K562 (cell line): ENCODE measurements at regions not wholly inside any gene's neighbourhood (a gene's known extent, or its start where the extent isn't known, plus 50 kb on each side); places are given as distances from the start of the nearest gene placed in this dataset.

Experiments used
- ATAC-seq: fragments of 200-7000 bp; cut with Tn5 transposase; 3 replicates; pipeline ENCODE4 v1.9.1; 2020; ENCODE audit warnings: moderate library complexity
- BruUV-seq: library from RNA; stranded (reverse); fragments of 400-500 nt; replicated peaks from 2 replicates; lab custom pipeline; 2021; lab: Mats Ljungman, UMichigan
- CTCF ChIA-PET: fragments of 300-600 bp; formaldehyde crosslinking; extraction: SDS; loops from one replicate; lab custom pipeline; 2021; ENCODE audit warnings: low intra/inter-chr PET ratio; lab: Yijun Ruan, JAX
- POLR2A ChIA-PET: fragments of 300-600, 350-650 bp; sonication (Branson Sonifier 250); formaldehyde crosslinking; extraction: SDS; loops from one replicate; lab custom pipeline; 2021; ENCODE audit warnings: antibody characterized with exemption, inconsistent platforms; lab: Yijun Ruan, JAX
- DNase-seq, 4 experiments: peaks; one replicate each; pipeline versions ENCODE4 v3.0.0 to v3.0.0-alpha.2; 2011 to 2018; ENCODE audit warnings: low spot score in 3 of 4, mixed read lengths in 3 of 4; ENCODE audit errors: extremely low read depth in 1 of 4
- FAIRE-seq: peaks from 2 replicates; lab custom pipeline; 2011; peaks lifted over from hg19 to GRCh38; lab: Jason Lieb, UNC
- H2AFZ ChIP-seq: 2 replicates; pipeline ENCODE4 v1.6.0; 2011; ENCODE audit warnings: low read depth, low read length, control low read depth, inconsistent platforms
- H3K27ac ChIP-seq: fragments of 200-600 bp; 3 replicates; pipeline ENCODE4 v1.8.0; 2011; ENCODE audit warnings: low read depth, mild to moderate bottlenecking, control low read depth, inconsistent platforms, low read length, moderate library complexity, mixed read lengths; ENCODE audit errors: extremely low read depth
- H3K27me3 ChIP-seq, 2 experiments: fragments of 300-600 bp in 1 of 2; 2 replicates in 1 of 2; 3 replicates in 1 of 2; pipeline versions ENCODE4 v1.6.0 to v1.8.0; 2011; ENCODE audit warnings: inconsistent platforms in 2 of 2, low read length in 2 of 2, mild to moderate bottlenecking in 1 of 2, mixed read lengths in 1 of 2, moderate library complexity in 1 of 2; ENCODE audit not compliant: control insufficient read depth in 2 of 2, insufficient read depth in 2 of 2
- H3K36me3 ChIP-seq: fragments of 300-600 bp; 3 replicates; pipeline ENCODE4 v1.8.0; 2011; ENCODE audit warnings: mild to moderate bottlenecking, low read length, inconsistent platforms; ENCODE audit not compliant: control insufficient read depth, insufficient read depth
- H3K4me1 ChIP-seq, 2 experiments: fragments of 200-600 bp in 1 of 2; replicated peaks in 1 of 2; 2 replicates in 1 of 2; 3 replicates in 1 of 2; pipeline versions ENCODE4 v1.5.1 to v1.8.0; 2011; ENCODE audit warnings: inconsistent platforms in 2 of 2, low read length in 2 of 2, mild to moderate bottlenecking in 1 of 2, mixed read lengths in 1 of 2, moderate library complexity in 1 of 2; ENCODE audit not compliant: control insufficient read depth in 2 of 2, insufficient read depth in 2 of 2
- H3K4me2 ChIP-seq: 2 replicates; pipeline ENCODE4 v1.6.1; 2011; ENCODE audit warnings: low read length, control low read depth, inconsistent platforms, mixed read lengths; ENCODE audit not compliant: insufficient read depth
- H3K4me3 ChIP-seq: fragments of 200-600 bp; sonication (generic), shearing (Covaris generic); 2 replicates; pipeline ENCODE4 v1.5.1; 2016; ENCODE audit warnings: control low read depth, inconsistent platforms
- H3K79me2 ChIP-seq: fragments of 200-600 bp; 3 replicates; pipeline ENCODE4 v1.8.0; 2011; ENCODE audit warnings: low read length, inconsistent platforms; ENCODE audit not compliant: control insufficient read depth, insufficient read depth
- H3K9ac ChIP-seq, 2 experiments: 2 replicates each; pipeline versions ENCODE4 v1.6.0 to v1.6.1; 2011; ENCODE audit warnings: low read depth in 2 of 2, low read length in 2 of 2, control low read depth in 1 of 2, inconsistent platforms in 1 of 2, mild to moderate bottlenecking in 1 of 2, mixed read lengths in 1 of 2; ENCODE audit not compliant: insufficient read depth in 1 of 2
- H3K9me1 ChIP-seq: one replicate; pipeline ENCODE4 v1.6.0; 2011; ENCODE audit warnings: inconsistent platforms, mild to moderate bottlenecking, low read length, moderate library complexity; ENCODE audit not compliant: control insufficient read depth, insufficient read depth
- H3K9me3 ChIP-seq: replicated peaks from 2 replicates; pipeline ENCODE4 v1.5.1; 2011; ENCODE audit warnings: low read depth, low read length, inconsistent platforms; ENCODE audit not compliant: control insufficient read depth, insufficient read depth
- H4K20me1 ChIP-seq: replicated peaks from 2 replicates; pipeline ENCODE4 v1.6.1; 2011; ENCODE audit warnings: low read length, inconsistent platforms, mixed read lengths; ENCODE audit not compliant: control insufficient read depth, insufficient read depth
- CREBBP ChIP-seq: IDR thresholded peaks from one replicate; pipeline ENCODE4 v1.6.1; 2012; ENCODE audit warnings: low read depth, mild to moderate bottlenecking, control low read depth, inconsistent platforms, low read length
- E2F4 ChIP-seq: sonication (generic); formaldehyde crosslinking; IDR thresholded peaks from 2 replicates; pipeline ENCODE4 v1.8.0; 2022; ENCODE audit warnings: mild to moderate bottlenecking, low read depth, missing genetic modification reagents
- HDAC1 ChIP-seq, 2 experiments: fragments of 450-650 bp; IDR thresholded peaks; 2 replicates each; pipeline ENCODE4 v1.6.1; 2016 to 2017; ENCODE audit warnings: inconsistent platforms in 1 of 2, mild to moderate bottlenecking in 1 of 2, moderate library complexity in 1 of 2
- NONO ChIP-seq, 2 experiments: fragments of 200-400 bp in 1 of 2; fragments of 450-650 bp in 1 of 2; formaldehyde crosslinking in 1 of 2; IDR thresholded peaks; 2 replicates each; pipeline ENCODE4 v1.6.1; 2017; ENCODE audit warnings: low read depth in 2 of 2, mild to moderate bottlenecking in 2 of 2, moderate library complexity in 2 of 2, low read length in 1 of 2
- NR3C1 ChIP-seq: sonication (generic); formaldehyde crosslinking; IDR thresholded peaks from 2 replicates; pipeline ENCODE4 v1.8.1; 2022; ENCODE audit warnings: missing genetic modification reagents
- PBX2 ChIP-seq, 2 experiments: IDR thresholded peaks in 1 of 2; conservative IDR thresholded peaks in 1 of 2; 2 replicates each; pipeline ENCODE4 v1.6.1; 2016; ENCODE audit warnings: low read depth in 2 of 2, mild to moderate bottlenecking in 1 of 2, missing compliant biosample characterization in 1 of 2, missing genetic modification characterization in 1 of 2, moderate library complexity in 1 of 2
- PHB ChIP-seq: fragments of 250-450 bp; sonication (Bioruptor Pico); IDR thresholded peaks from 2 replicates; pipeline ENCODE4 v1.5.0; 2021
- PRMT5 ChIP-seq: sonication (generic); formaldehyde crosslinking; IDR thresholded peaks from 2 replicates; pipeline ENCODE4 v1.5.0; 2020; ENCODE audit warnings: missing genetic modification reagents
- PTRF ChIP-seq: fragments of 450-650 bp; IDR thresholded peaks from 2 replicates; pipeline ENCODE4 v1.6.1; 2016; ENCODE audit warnings: mild to moderate bottlenecking, missing genetic modification characterization, missing compliant biosample characterization
- ZNF12 ChIP-seq: sonication (generic); formaldehyde crosslinking; IDR thresholded peaks from 2 replicates; pipeline ENCODE4 v1.4.0; 2020; ENCODE audit warnings: mild to moderate bottlenecking, missing genetic modification reagents
- ZNF124 ChIP-seq: sonication (generic); formaldehyde crosslinking; IDR thresholded peaks from 2 replicates; pipeline ENCODE4 v1.8.1; 2022; ENCODE audit warnings: missing genetic modification reagents
- ZNF311 ChIP-seq: fragments of 250-450 bp; sonication (Bioruptor Pico); IDR thresholded peaks from 2 replicates; pipeline ENCODE4 v1.4.0; 2020; ENCODE audit warnings: mild to moderate bottlenecking, moderate library complexity
- WGBS: fragments of 100-300 bp; shearing (Covaris generic); methylation state at CpG from one replicate; pipeline ENCODE4 v1.1.6; 2016; ENCODE audit warnings: low coverage, mixed read lengths; ENCODE audit not compliant: insufficient coverage; ENCODE audit errors: missing lambda C conversion rate; 5-methylcytosine and 5-hydroxymethylcytosine counted together
- in situ Hi-C: fragments of 300-500 bp; cut with MboI; formaldehyde crosslinking; loops from 4 replicates; pipeline ENCODE4 v1.15.0; 2018; ENCODE audit warnings: inconsistent platforms, mixed read lengths
- intact Hi-C: fragments of 100-400 bp; cut with micrococcal nuclease; formaldehyde crosslinking; loops from 2 replicates; pipeline ENCODE4 v1.14.2; 2022

DNA sequence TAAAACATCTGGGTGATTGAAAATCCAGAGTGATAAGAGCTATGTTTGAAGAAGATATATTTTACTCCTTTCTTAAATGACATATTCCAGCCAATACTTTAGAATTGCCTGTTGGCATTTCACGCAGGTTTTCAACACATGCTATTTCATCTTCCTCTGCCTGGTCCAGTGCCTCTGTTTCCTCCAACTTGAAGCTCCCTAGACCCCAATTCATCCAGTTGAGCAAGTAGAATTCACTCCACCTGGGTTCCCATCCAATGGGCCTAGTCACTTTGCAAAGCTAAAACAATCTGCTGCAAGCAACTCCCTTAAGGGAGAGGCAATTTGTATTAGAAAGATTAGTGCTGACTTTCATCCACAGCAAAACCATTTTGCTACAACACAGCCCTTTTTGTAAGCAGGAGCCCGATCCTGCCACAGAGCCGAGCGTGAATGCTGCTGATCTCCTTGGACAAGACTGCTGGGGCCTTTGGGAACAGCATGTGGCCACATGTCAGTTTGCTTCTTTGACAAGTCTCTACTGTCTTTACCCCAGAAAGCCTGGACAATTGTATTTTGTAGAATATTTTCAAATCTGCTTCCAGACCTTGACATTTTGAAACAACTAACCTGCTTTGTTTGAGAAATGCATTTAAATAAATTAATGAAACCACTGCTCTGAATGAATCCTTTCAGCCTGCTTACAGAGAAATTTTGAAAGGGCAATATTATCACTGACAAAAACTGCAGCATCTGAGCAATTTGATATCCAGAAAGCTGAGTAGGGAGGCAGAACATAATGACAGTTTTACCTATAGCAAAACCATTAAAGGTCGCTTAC is 259.1 kb downstream of the TDRD15 start:
- FAIRE-seq = no peak
- WGBS = 0% methylated on average over 5 of the region's 5 CpGs
- Histone ChIP-seq H3K9me1 (no peaks in the 10 kb centered on the region), H3K79me2 (no peaks in the 10 kb centered on the region), H3K4me3 (no peak overlapping the region), H3K9ac (no peak overlapping the region)
- intact Hi-C loops = no loop called here
- TF ChIP-seq NONO (IDR thresholded peaks at IDR 0.05; ENCODE audit: low read depth in 2 of 2, low read length in 1 of 2) = no peak
- TF ChIP-seq, all 486 proteins: peak for 0
- ChIA-PET CTCF (no interaction called here), POLR2A (interaction anchor here (1.6 kb wide), 1 partner anchor 11 kb away, joined by 4 read pairs; no protein-coding TSS in a partner anchor)
- Histone ChIP-seq H3K4me2 (no peak overlapping the region), H3K9me3 (no peaks in the 10 kb centered on the region), H2AFZ (no peak overlapping the region), H3K4me1 (no peaks in the 10 kb centered on the region), H3K27me3 (no peaks in the 10 kb centered on the region), H3K27ac (no peak overlapping the region), H4K20me1 (no peaks in the 10 kb centered on the region), H3K36me3 (no peaks in the 10 kb centered on the region)
- DNase-seq = no peak
- ATAC-seq = no peak
- BruUV-seq = no TSS peak
- in situ Hi-C loops = no loop called here

- Histone ChIP-seq H3K9me3 (no peaks in the 10 kb centered on the region), H3K9me1 (no peaks in the 10 kb centered on the region), H3K4me3 (no peak overlapping the region), H3K27ac (no peak overlapping the region), H3K27me3 (no peaks in the 10 kb centered on the region), H3K4me1 (no peaks in the 10 kb centered on the region), H2AFZ (no peak overlapping the region), H3K9ac (no peak overlapping the region), H3K36me3 (no peaks in the 10 kb centered on the region), H3K4me2 (no peak overlapping the region), H3K79me2 (no peaks in the 10 kb centered on the region), H4K20me1 (no peaks in the 10 kb centered on the region)
- intact Hi-C loops (no loop called here), in situ Hi-C loops (no loop called here)
- 0% methylated on average over 3 of the region's 3 CpGs for WGBS
- POLR2A ChIA-PET = no interaction called here
- BruUV-seq = no TSS peak
- ATAC-seq (no peak), DNase-seq (no peak), FAIRE-seq (no peak)
- CTCF ChIA-PET = no interaction called here
- no peak for TF ChIP-seq E2F4 (CRISPR knock-in tag)
- no peak for TF ChIP-seq NR3C1
- TF ChIP-seq PHB (CRISPR knock-in tag) = no peak
- no peak for TF ChIP-seq ZNF124 (CRISPR knock-in tag)
- TF ChIP-seq HDAC1 (IDR thresholded peaks at IDR 0.05) = no peak
- no peak for TF ChIP-seq CREBBP
- TF ChIP-seq ZNF12 (CRISPR knock-in tag) = no peak
- TF ChIP-seq PTRF (tag) = no peak
- no peak for TF ChIP-seq PBX2 (CRISPR knock-in tag; IDR thresholded peaks at IDR 0.05; ENCODE audit: low read depth)
- TF ChIP-seq PBX2 (tag; conservative IDR thresholded peaks at IDR 0.05; ENCODE audit: low read depth) = no peak
- no peak for TF ChIP-seq ZNF311 (CRISPR knock-in tag)
- no peak for TF ChIP-seq PRMT5 (CRISPR knock-in tag)
Measured at GRCh38 chr2:21386666-21387065, 262.9 kb downstream of the TDRD15 start.
